IMR-90 (cell line): ENCODE measurements at regions not wholly inside any gene's neighbourhood (a gene's known extent, or its start where the extent isn't known, plus 50 kb on each side); places are given as distances from the start of the nearest gene placed in this dataset.
A peak's percentile ranks its signal among the peaks of the same experiment; 100 is the strongest.

Experiments
- ATAC-seq: fragments of 200-7000 bp; cut with Tn5 transposase; 2 replicates; pipeline ENCODE4 v1.9.1; 2020; ENCODE audit warnings: low read depth, mild to moderate bottlenecking, moderate library complexity
- BruUV-seq: library from RNA; stranded (reverse); fragments of 400-500 nt; replicated peaks from 2 replicates; lab custom pipeline; 2021; lab: Mats Ljungman, UMichigan
- CTCF ChIA-PET: fragments of 300-600 bp; formaldehyde crosslinking; extraction: SDS; loops from one replicate; lab custom pipeline; 2021; ENCODE audit warnings: antibody characterized with exemption; lab: Yijun Ruan, JAX
- POLR2A ChIA-PET: fragments of 300-600 bp; sonication (Branson Sonifier 250); formaldehyde crosslinking; loops from one replicate; lab custom pipeline; 2022; ENCODE audit warnings: antibody characterized with exemption; ENCODE audit not compliant: unreplicated experiment; lab: Charles Lee
- DNase-seq: peaks from one replicate; pipeline ENCODE4 v3.0.0; 2013
- H2AFZ ChIP-seq: replicated peaks from 2 replicates; pipeline ENCODE3; 2013; ENCODE audit warnings: low read length, mild to moderate bottlenecking; ENCODE audit not compliant: poor library complexity
- H2AK5ac ChIP-seq: 2 replicates; pipeline ENCODE4 v1.6.1; 2013; ENCODE audit warnings: low read depth, low read length, inconsistent platforms
- H2AK9ac ChIP-seq: replicated peaks from 2 replicates; pipeline ENCODE3; 2013; ENCODE audit warnings: mild to moderate bottlenecking, low read depth, low read length, moderate library complexity; ENCODE audit not compliant: poor library complexity
- H2BK120ac ChIP-seq: 2 replicates; pipeline ENCODE4 v1.6.1; 2013; ENCODE audit warnings: low read depth, low read length, inconsistent platforms
- H2BK15ac ChIP-seq: 3 replicates; pipeline ENCODE4 v1.6.1; 2013; ENCODE audit warnings: low read depth, low read length, inconsistent platforms
- H2BK20ac ChIP-seq: 2 replicates; pipeline ENCODE4 v1.6.1; 2013; ENCODE audit warnings: low read depth, mild to moderate bottlenecking, inconsistent platforms, low read length, moderate library complexity
- H2BK5ac ChIP-seq: 2 replicates; pipeline ENCODE4 v1.6.1; 2013; ENCODE audit warnings: mild to moderate bottlenecking, low read depth, low read length, inconsistent platforms; ENCODE audit not compliant: poor library complexity, severe bottlenecking
- H3K14ac ChIP-seq: replicated peaks from 2 replicates; pipeline ENCODE4 v1.6.1; 2013; ENCODE audit warnings: low read depth, low read length, inconsistent platforms
- H3K18ac ChIP-seq: 2 replicates; pipeline ENCODE4 v1.6.1; 2013; ENCODE audit warnings: low read depth, low read length, control low read depth
- H3K23ac ChIP-seq: 2 replicates; pipeline ENCODE4 v1.6.1; 2013; ENCODE audit warnings: low read depth, low read length, inconsistent platforms
- H3K27ac ChIP-seq: 2 replicates; pipeline ENCODE4 v1.5.1; 2013; ENCODE audit warnings: mild to moderate bottlenecking, control low read depth, low read length; ENCODE audit not compliant: insufficient read depth
- H3K27me3 ChIP-seq: 2 replicates; pipeline ENCODE4 v1.6.1; 2013; ENCODE audit warnings: low read length; ENCODE audit not compliant: control insufficient read depth, insufficient read depth
- H3K36me3 ChIP-seq: 2 replicates; pipeline ENCODE4 v1.6.1; 2013; ENCODE audit warnings: low read length, mixed read lengths; ENCODE audit not compliant: control insufficient read depth, insufficient read depth
- H3K4ac ChIP-seq: 2 replicates; pipeline ENCODE4 v1.6.1; 2013; ENCODE audit warnings: low read depth, low read length, inconsistent platforms
- H3K4me1 ChIP-seq: 2 replicates; pipeline ENCODE4 v1.6.1; 2013; ENCODE audit warnings: low read length, mixed read lengths; ENCODE audit not compliant: control insufficient read depth, insufficient read depth
- H3K4me2 ChIP-seq: 2 replicates; pipeline ENCODE4 v1.6.1; 2013; ENCODE audit warnings: low read depth, mild to moderate bottlenecking, control low read depth, low read length, moderate library complexity
- H3K4me3 ChIP-seq: 2 replicates; pipeline ENCODE4 v1.5.1; 2013; ENCODE audit warnings: low read depth, mild to moderate bottlenecking, control low read depth, low read length, moderate library complexity; ENCODE audit not compliant: insufficient read depth
- H3K56ac ChIP-seq: 2 replicates; pipeline ENCODE4 v1.6.1; 2013; ENCODE audit warnings: low read length, inconsistent platforms; ENCODE audit not compliant: insufficient read depth; ENCODE audit errors: extremely low read depth
- H3K79me1 ChIP-seq, 2 experiments: 2 replicates each; pipeline ENCODE4 v1.6.1; 2013; ENCODE audit warnings: low read length in 2 of 2, inconsistent platforms in 1 of 2, low read depth in 1 of 2
- H3K9ac ChIP-seq: 2 replicates; pipeline ENCODE4 v1.6.1; 2013; ENCODE audit warnings: low read depth, low read length, control low read depth
- H3K9me1 ChIP-seq: 2 replicates; pipeline ENCODE4 v1.6.1; 2013; ENCODE audit warnings: low read length, inconsistent platforms; ENCODE audit not compliant: insufficient read depth
- H3K9me3 ChIP-seq: 2 replicates; pipeline ENCODE4 v1.6.1; 2013; ENCODE audit warnings: low read length; ENCODE audit not compliant: control insufficient read depth, insufficient read depth
- H4K20me1 ChIP-seq: 2 replicates; pipeline ENCODE4 v1.6.1; 2013; ENCODE audit warnings: low read length, inconsistent platforms; ENCODE audit not compliant: insufficient read depth
- H4K5ac ChIP-seq: 2 replicates; pipeline ENCODE4 v1.6.1; 2013; ENCODE audit warnings: mild to moderate bottlenecking, low read depth, low read length, control low read depth
- H4K8ac ChIP-seq, 2 experiments: 2 replicates each; pipeline ENCODE4 v1.6.1; 2013; ENCODE audit warnings: low read depth in 2 of 2, low read length in 2 of 2, control low read depth in 1 of 2, inconsistent platforms in 1 of 2
- H4K91ac ChIP-seq: 2 replicates; pipeline ENCODE4 v1.6.1; 2013; ENCODE audit warnings: low read depth, low read length, inconsistent platforms; ENCODE audit not compliant: insufficient read depth
- CTCF ChIP-seq: conservative IDR thresholded peaks from 2 replicates; pipeline ENCODE4 v1.5.1; 2012; ENCODE audit warnings: mild to moderate bottlenecking, low read depth, low read length, improper control_type of control experiment
- FOS ChIP-seq: fragments of 150-350 bp; IDR thresholded peaks from 2 replicates; pipeline ENCODE4 v1.6.1; 2016; ENCODE audit warnings: low read depth, low read length
- MAZ ChIP-seq: IDR thresholded peaks from 2 replicates; pipeline ENCODE4 v1.6.1; 2012; ENCODE audit warnings: low read depth, mild to moderate bottlenecking, low read length, improper control_type of control experiment, moderate library complexity, borderline replicate concordance
- WGBS, 2 experiments: methylation state at CpG; one replicate each; pipeline versions ENCODE4 v1.1.5 to v1.1.7; 2013; ENCODE audit warnings: missing lambda C conversion rate in 2 of 2; ENCODE audit not compliant: insufficient read length in 1 of 2; ENCODE audit errors: extremely low coverage in 2 of 2; 5-methylcytosine and 5-hydroxymethylcytosine counted together
- dilution Hi-C: fragments of 300-500 bp; cut with HindIII; formaldehyde crosslinking; loops from one replicate; pipeline ENCODE4 v1.14.3; 2018; ENCODE audit warnings: low sequenced_read_pairs; ENCODE audit not compliant: unreplicated experiment
- in situ Hi-C: fragments of 300-500 bp; cut with MboI; formaldehyde crosslinking; loops from 3 replicates; pipeline ENCODE4 v1.14.3; 2019; ENCODE audit warnings: low sequenced_read_pairs, inconsistent platforms, mixed read lengths
- intact Hi-C: fragments of 100-400 bp; cut with micrococcal nuclease; formaldehyde crosslinking; loops from 2 replicates; pipeline ENCODE4 v1.10.0; 2022

- TF ChIP-seq MAZ = no peak
- TF ChIP-seq CTCF = peak; percentile 10; the same call in 1 of the 2 replicates
- no peak for TF ChIP-seq FOS
- intact Hi-C loops (no loop called here), dilution Hi-C loops (no loop called here), in situ Hi-C loops (no loop called here)
- Histone ChIP-seq H3K9ac (no peak overlapping the region), H2BK20ac (no peak overlapping the region), H4K5ac (no peak overlapping the region), H3K14ac (no peak overlapping the region), H2BK5ac (no peak overlapping the region), H2BK120ac (no peak overlapping the region), H3K4ac (no peak overlapping the region), H2AFZ (no peak overlapping the region), H3K4me3 (no peak overlapping the region), H3K56ac (no peak overlapping the region), H2BK15ac (no peak overlapping the region), H3K23ac (no peak overlapping the region), H2AK5ac (no peak overlapping the region), H3K36me3 (no peaks in the 10 kb centered on the region), H3K79me1 (no peaks in the 10 kb centered on the region), H3K27me3 (no peaks in the 10 kb centered on the region), H3K27ac (no peak overlapping the region), H3K18ac (no peak overlapping the region), H4K8ac (no peak overlapping the region), H3K9me3 (no peaks in the 10 kb centered on the region), H3K4me1 (no peaks in the 10 kb centered on the region), H3K4me2 (no peak overlapping the region), H4K91ac (no peak overlapping the region), H2AK9ac (no peak overlapping the region), H4K20me1 (no peaks in the 10 kb centered on the region), H3K9me1 (no peaks in the 10 kb centered on the region; the same call in 1 of the 2 replicates)
- ChIA-PET POLR2A (no interaction called here), CTCF (no interaction called here)
- ATAC-seq (no peak), DNase-seq (no peak)
- BruUV-seq = no TSS peak
- no CpG with 5 or more reads among the region's 1 CpG for WGBS, 2 experiments
These were observed 261.4 kb downstream of the CNTN3 start for GRCh38 chr3:74353039-74353438.
